WTC11 (cell line): ENCODE measurements at regions not wholly inside any gene's neighbourhood (a gene's known extent, or its start where the extent isn't known, plus 50 kb on each side); places are given as distances from the start of the nearest gene placed in this dataset.

ENCODE experiments used
- ATAC-seq: fragments of 200-7000 bp; cut with Tn5 transposase; 2 replicates; pipeline ENCODE4 v1.10.0; 2021; ENCODE audit warnings: mild to moderate bottlenecking, moderate library complexity
- CTCF ChIA-PET: fragments of 300-600 bp; sonication (Branson Sonifier 250); formaldehyde crosslinking; loops from one replicate; lab custom pipeline; 2021; ENCODE audit warnings: antibody characterized with exemption; lab: Charles Lee
- POLR2A ChIA-PET: fragments of 350-600 bp; sonication (Branson Sonifier 250); formaldehyde crosslinking; loops from one replicate; lab custom pipeline; 2021; ENCODE audit warnings: antibody characterized with exemption; lab: Charles Lee
- DNase-seq: peaks from one replicate; pipeline ENCODE4 v3.0.0; 2021; ENCODE audit warnings: low spot score
- H3K27ac Mint-ChIP-seq: 2 replicates; pipeline ENCODE4 v1.8.0; 2021; ENCODE audit warnings: mixed read lengths
- H3K27me3 Mint-ChIP-seq: 2 replicates; pipeline ENCODE4 v1.8.0; 2021; ENCODE audit warnings: low read depth, mild to moderate bottlenecking, moderate library complexity, mixed read lengths
- H3K36me3 Mint-ChIP-seq: 2 replicates; pipeline ENCODE4 v1.8.0; 2021; ENCODE audit warnings: mixed read lengths
- H3K4me1 Mint-ChIP-seq: 2 replicates; pipeline ENCODE4 v1.8.0; 2022; ENCODE audit warnings: mixed read lengths
- H3K4me3 Mint-ChIP-seq: 2 replicates; pipeline ENCODE4 v1.8.0; 2021; ENCODE audit warnings: mild to moderate bottlenecking, moderate library complexity, mixed read lengths
- H3K9me3 Mint-ChIP-seq: 2 replicates; pipeline ENCODE4 v1.8.0; 2021; ENCODE audit warnings: mixed read lengths
- ATF1 ChIP-seq: sonication (generic); formaldehyde crosslinking; IDR thresholded peaks from 2 replicates; pipeline ENCODE4 v1.8.1; 2023; ENCODE audit warnings: mild to moderate bottlenecking, moderate library complexity, missing genetic modification reagents
- E2F1 ChIP-seq: sonication (generic); formaldehyde crosslinking; IDR thresholded peaks from 2 replicates; pipeline ENCODE4 v1.8.0; 2022; ENCODE audit warnings: mild to moderate bottlenecking, missing genetic modification reagents
- E2F4 ChIP-seq: sonication (generic); formaldehyde crosslinking; IDR thresholded peaks from 2 replicates; pipeline ENCODE4 v1.8.1; 2022; ENCODE audit warnings: low read depth, mild to moderate bottlenecking, moderate library complexity, missing genetic modification reagents, borderline replicate concordance
- EMX1 ChIP-seq: fragments of 250-450 bp; sonication (Bioruptor Pico); IDR thresholded peaks from 2 replicates; pipeline ENCODE4 v1.8.0; 2021; ENCODE audit warnings: mild to moderate bottlenecking
- FOXP1 ChIP-seq: sonication (generic); formaldehyde crosslinking; IDR thresholded peaks from 2 replicates; pipeline ENCODE4 v1.8.0; 2022; ENCODE audit warnings: missing genetic modification reagents, mild to moderate bottlenecking, moderate library complexity, borderline replicate concordance
- GABPB1 ChIP-seq: sonication (generic); formaldehyde crosslinking; IDR thresholded peaks from 2 replicates; pipeline ENCODE4 v1.8.1; 2023; ENCODE audit warnings: mild to moderate bottlenecking, missing genetic modification reagents
- HMGA2 ChIP-seq: fragments of 250-450 bp; sonication (Bioruptor Pico); IDR thresholded peaks from 2 replicates; pipeline ENCODE4 v1.4.0; 2021; ENCODE audit warnings: mild to moderate bottlenecking, moderate library complexity
- NFYB ChIP-seq: sonication (generic); formaldehyde crosslinking; conservative IDR thresholded peaks from 2 replicates; pipeline ENCODE4 v1.8.0; 2022; ENCODE audit warnings: low read depth, missing genetic modification reagents
- OVOL2 ChIP-seq: fragments of 250-450 bp; sonication (Bioruptor Pico); IDR thresholded peaks from 2 replicates; pipeline ENCODE4 v1.9.0; 2021; ENCODE audit warnings: mild to moderate bottlenecking, borderline replicate concordance
- PRDM15 ChIP-seq: sonication (generic); formaldehyde crosslinking; IDR thresholded peaks from 2 replicates; pipeline ENCODE4 v1.8.0; 2022; ENCODE audit warnings: missing genetic modification reagents
- RELA ChIP-seq: sonication (generic); formaldehyde crosslinking; IDR thresholded peaks from 2 replicates; pipeline ENCODE4 v1.8.1; 2022; ENCODE audit warnings: missing genetic modification reagents, mild to moderate bottlenecking, borderline replicate concordance
- SMAD3 ChIP-seq: sonication (generic); formaldehyde crosslinking; IDR thresholded peaks from 2 replicates; pipeline ENCODE4 v1.8.0; 2022; ENCODE audit warnings: missing genetic modification reagents, mild to moderate bottlenecking, borderline replicate concordance
- STAT6 ChIP-seq: sonication (generic); formaldehyde crosslinking; conservative IDR thresholded peaks from 2 replicates; pipeline ENCODE4 v1.8.1; 2023; ENCODE audit warnings: mild to moderate bottlenecking, low read depth, missing genetic modification reagents, moderate library complexity
- TEAD4 ChIP-seq: sonication (generic); formaldehyde crosslinking; IDR thresholded peaks from 2 replicates; pipeline ENCODE4 v1.8.0; 2022; ENCODE audit warnings: mild to moderate bottlenecking, missing genetic modification reagents
- USF2 ChIP-seq: sonication (generic); formaldehyde crosslinking; IDR thresholded peaks from 2 replicates; pipeline ENCODE4 v1.8.1; 2023; ENCODE audit warnings: mild to moderate bottlenecking, missing genetic modification reagents, moderate library complexity
- ZBTB21 ChIP-seq: sonication (generic); formaldehyde crosslinking; IDR thresholded peaks from 2 replicates; pipeline ENCODE4 v1.8.1; 2023; ENCODE audit warnings: mild to moderate bottlenecking, missing genetic modification reagents, borderline replicate concordance

- Mint-ChIP-seq H3K4me3 (no peak overlapping the region), H3K27ac (no peak overlapping the region), H3K27me3 (no peaks in the 10 kb centered on the region), H3K4me1 (peaks cover 9% of the 10 kb centered on the region), H3K36me3 (peaks cover 15% of the 10 kb centered on the region), H3K9me3 (peaks cover 24% of the 10 kb centered on the region)
- DNase-seq (no peak), ATAC-seq (no peak)
- TF ChIP-seq HMGA2 (CRISPR knock-in tag) = peak; percentile 98
- TF ChIP-seq STAT6 = no peak
- ChIA-PET POLR2A (no interaction called here), CTCF (no interaction called here)
Observed at GRCh38 chr2:104090407-104090806, 763.5 kb upstream of the POU3F3 start.

- H3K36me3 Mint-ChIP-seq = peaks cover 25% of the 10 kb centered on the region
- no peak overlapping the region for H3K4me3 Mint-ChIP-seq
- H3K27ac Mint-ChIP-seq = no peak overlapping the region; the same call in 1 of the 2 replicates
- DNase-seq (peak; percentile 11), ATAC-seq (peak; percentile 84)
- peaks cover 9% of the 10 kb centered on the region for H3K4me1 Mint-ChIP-seq
- ChIA-PET POLR2A (no interaction called here), CTCF (no interaction called here)
- H3K9me3 Mint-ChIP-seq = peaks cover 37% of the 10 kb centered on the region
- TF ChIP-seq RELA (CRISPR knock-in tag) (no peak), ATF1 (CRISPR knock-in tag) (no peak), NFYB (CRISPR knock-in tag) (no peak), E2F4 (CRISPR knock-in tag) (no peak), GABPB1 (CRISPR knock-in tag) (no peak), EMX1 (CRISPR knock-in tag) (no peak), FOXP1 (CRISPR knock-in tag) (no peak), TEAD4 (CRISPR knock-in tag) (no peak), PRDM15 (CRISPR knock-in tag) (no peak), SMAD3 (no peak), OVOL2 (CRISPR knock-in tag) (no peak), ZBTB21 (no peak), USF2 (CRISPR knock-in tag) (no peak), E2F1 (CRISPR knock-in tag) (no peak)
- H3K27me3 Mint-ChIP-seq = no peaks in the 10 kb centered on the region
Observed at GRCh38 chr2:104091894-104092293, 762.0 kb upstream of the POU3F3 start.
